ENCODE measurements at regions not wholly inside any gene's neighbourhood (a gene's known extent, or its start where the extent isn't known, plus 50 kb on each side); places are given as distances from the start of the nearest gene placed in this dataset.
A peak's percentile ranks its signal among the peaks of the same experiment; 100 is the strongest.

DNA sequence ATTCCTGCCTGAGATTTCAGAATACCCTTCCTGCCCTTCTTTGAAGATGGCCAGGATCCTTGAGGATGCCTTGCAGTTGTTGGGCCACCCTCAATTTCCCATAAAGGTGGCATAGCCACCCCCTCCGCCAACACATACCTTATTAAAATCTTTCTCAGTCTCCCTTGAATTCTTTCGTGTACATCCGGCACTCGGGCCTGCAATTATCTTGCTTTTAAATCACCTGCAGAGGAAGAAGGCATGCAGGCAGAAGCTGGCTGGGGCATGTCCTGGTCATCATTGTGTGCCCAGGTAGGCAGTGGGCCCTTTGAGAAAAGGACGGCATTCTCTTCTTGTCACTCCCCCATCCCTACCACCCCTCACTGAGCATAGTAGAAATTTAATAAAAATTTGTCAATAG lies 189.5 kb upstream of the LYZL1 start:
- Mint-ChIP-seq H3K4me1 (ENCODE audit: low read depth) (peaks cover 33% of the 10 kb centered on the region), H3K9me3 (ENCODE audit: low read depth) (peaks cover 4% of the 10 kb centered on the region), H3K36me3 (ENCODE audit: insufficient read depth) (no peaks in the 10 kb centered on the region), H3K4me3 (ENCODE audit: low read depth) (no peak overlapping the region), H3K27ac (no peak overlapping the region), H3K27me3 (no peaks in the 10 kb centered on the region)
- no peak for DNase-seq (ENCODE audit: low spot score, unreplicated experiment)
- TF ChIP-seq, protein P1, sequence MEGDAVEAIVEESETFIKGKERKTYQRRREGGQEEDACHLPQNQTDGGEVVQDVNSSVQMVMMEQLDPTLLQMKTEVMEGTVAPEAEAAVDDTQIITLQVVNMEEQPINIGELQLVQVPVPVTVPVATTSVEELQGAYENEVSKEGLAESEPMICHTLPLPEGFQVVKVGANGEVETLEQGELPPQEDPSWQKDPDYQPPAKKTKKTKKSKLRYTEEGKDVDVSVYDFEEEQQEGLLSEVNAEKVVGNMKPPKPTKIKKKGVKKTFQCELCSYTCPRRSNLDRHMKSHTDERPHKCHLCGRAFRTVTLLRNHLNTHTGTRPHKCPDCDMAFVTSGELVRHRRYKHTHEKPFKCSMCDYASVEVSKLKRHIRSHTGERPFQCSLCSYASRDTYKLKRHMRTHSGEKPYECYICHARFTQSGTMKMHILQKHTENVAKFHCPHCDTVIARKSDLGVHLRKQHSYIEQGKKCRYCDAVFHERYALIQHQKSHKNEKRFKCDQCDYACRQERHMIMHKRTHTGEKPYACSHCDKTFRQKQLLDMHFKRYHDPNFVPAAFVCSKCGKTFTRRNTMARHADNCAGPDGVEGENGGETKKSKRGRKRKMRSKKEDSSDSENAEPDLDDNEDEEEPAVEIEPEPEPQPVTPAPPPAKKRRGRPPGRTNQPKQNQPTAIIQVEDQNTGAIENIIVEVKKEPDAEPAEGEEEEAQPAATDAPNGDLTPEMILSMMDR (IDR thresholded peaks at IDR 0.05; ENCODE audit: unreplicated experiment): no peak

DNA sequence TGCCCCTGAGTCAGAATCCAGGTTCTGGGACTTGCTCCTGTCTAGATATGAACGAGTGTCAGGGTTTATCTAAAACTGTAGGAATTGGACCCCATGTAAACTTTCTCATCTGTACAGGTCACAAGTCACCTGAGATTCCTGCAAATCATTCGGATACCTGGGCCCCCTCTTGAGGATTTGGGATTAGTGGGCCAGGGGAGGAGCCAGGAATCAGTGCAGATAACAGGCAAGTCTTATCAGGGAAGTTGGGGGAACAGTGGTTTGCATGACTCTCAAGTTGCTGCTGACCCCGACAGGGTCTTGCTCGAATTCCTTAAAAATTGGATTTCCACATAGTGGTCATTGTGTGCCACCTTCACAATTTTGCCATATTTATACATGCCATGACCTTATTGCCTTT lies 188.4 kb upstream of the LYZL1 start:
- TF ChIP-seq, protein P1 (IDR thresholded peaks at IDR 0.05; ENCODE audit: unreplicated experiment): no peak
- H3K36me3 Mint-ChIP-seq (ENCODE audit: insufficient read depth): no peaks in the 10 kb centered on the region
- H3K9me3 Mint-ChIP-seq (ENCODE audit: low read depth): peaks cover 4% of the 10 kb centered on the region
- H3K27me3 Mint-ChIP-seq: no peaks in the 10 kb centered on the region
- DNase-seq (ENCODE audit: low spot score, unreplicated experiment): no peak
- peaks cover 43% of the 10 kb centered on the region for H3K4me1 Mint-ChIP-seq (ENCODE audit: low read depth)
- H3K4me3 Mint-ChIP-seq (ENCODE audit: low read depth): no peak overlapping the region
- no peak overlapping the region for H3K27ac Mint-ChIP-seq

DNA sequence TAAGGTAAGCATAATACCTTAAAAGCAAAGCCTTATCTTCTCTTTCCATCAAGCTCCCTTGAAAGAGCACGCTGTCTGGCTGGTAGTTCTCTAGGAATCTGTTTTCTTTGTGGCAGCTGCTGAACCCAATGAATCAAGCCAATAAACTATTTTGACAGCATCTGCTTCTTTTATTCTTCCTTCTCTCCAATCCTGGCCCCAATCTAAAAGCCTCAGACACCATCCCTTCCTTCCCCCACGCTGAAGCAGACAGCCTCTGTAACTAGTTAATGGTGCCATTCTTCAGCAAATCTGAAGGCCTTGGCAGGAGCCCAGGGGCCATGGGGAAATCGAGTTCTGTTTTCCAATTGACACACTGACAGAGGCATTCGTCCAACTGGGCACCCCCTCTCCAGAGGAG lies 186.6 kb upstream of the LYZL1 start:
- Mint-ChIP-seq H3K4me3 (ENCODE audit: low read depth) (no peak overlapping the region), H3K36me3 (ENCODE audit: insufficient read depth) (no peaks in the 10 kb centered on the region), H3K9me3 (ENCODE audit: low read depth) (peaks cover 4% of the 10 kb centered on the region), H3K27me3 (no peaks in the 10 kb centered on the region), H3K27ac (peak overlapping the region; percentile 50), H3K4me1 (ENCODE audit: low read depth) (peaks cover 51% of the 10 kb centered on the region)
- TF ChIP-seq, protein P1 (IDR thresholded peaks at IDR 0.05; ENCODE audit: unreplicated experiment): no peak
- DNase-seq (ENCODE audit: low spot score, unreplicated experiment): no peak

DNA sequence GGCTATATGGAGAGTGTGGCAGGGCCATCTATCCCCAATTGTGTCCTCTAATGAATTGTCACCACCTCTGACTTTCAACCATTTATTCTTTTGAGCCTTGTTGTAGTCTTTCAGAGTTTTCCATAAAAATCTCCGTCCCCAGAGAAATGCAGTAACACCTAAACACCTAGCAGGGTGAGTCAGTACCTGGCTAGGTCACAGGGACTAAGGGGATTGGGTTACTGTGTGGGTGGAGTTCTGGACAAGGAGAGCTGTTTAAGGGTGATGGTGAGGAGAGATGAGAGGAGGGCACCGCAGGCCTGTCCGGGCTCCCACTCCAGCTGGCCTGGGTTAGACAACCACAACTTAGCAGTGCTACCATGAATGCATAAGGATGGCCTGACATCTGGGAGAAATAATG lies 186.2 kb upstream of the LYZL1 start:
- Mint-ChIP-seq H3K4me1 (ENCODE audit: low read depth) (peaks cover 51% of the 10 kb centered on the region), H3K36me3 (ENCODE audit: insufficient read depth) (no peaks in the 10 kb centered on the region), H3K27ac (peak overlapping the region; percentile 15), H3K27me3 (no peaks in the 10 kb centered on the region), H3K9me3 (ENCODE audit: low read depth) (peaks cover 4% of the 10 kb centered on the region), H3K4me3 (ENCODE audit: low read depth) (no peak overlapping the region)
- DNase-seq (ENCODE audit: low spot score, unreplicated experiment): no peak
- TF ChIP-seq, protein P1 (IDR thresholded peaks at IDR 0.05; ENCODE audit: unreplicated experiment): no peak

DNA sequence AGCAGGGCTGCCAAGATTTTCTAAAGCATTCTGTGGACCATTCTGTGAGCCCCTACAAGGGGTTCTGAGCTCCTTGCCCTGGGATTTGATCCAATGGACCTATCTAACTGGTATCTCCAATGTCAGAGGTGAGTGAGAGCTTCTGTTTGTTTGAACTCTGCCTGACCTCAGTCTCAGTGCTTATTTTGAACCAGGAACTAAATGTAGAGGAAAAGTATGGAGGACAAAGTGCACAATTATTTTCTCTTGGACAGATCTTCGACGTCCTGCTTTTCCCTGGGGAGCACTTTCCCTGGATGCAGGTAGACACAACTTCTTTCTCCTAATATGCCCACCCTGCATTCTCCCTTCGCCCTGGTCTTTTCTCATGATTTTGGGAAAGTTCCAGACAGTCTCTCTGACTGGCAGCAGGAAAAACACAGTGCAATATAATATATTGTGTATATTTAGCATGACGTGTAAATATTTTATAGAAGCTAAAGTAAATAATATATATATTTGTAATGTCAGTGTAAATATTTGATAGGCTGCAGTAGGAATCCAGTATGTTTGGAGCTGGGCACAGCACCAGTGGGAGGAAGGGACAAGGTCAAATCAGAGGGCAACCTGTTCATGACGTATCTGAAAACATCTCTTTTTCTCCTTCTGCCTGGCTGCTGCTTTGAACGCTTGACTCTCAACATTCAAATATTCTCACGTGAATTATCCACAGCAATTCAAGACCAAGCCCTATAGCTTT lies 184.0 kb upstream of the LYZL1 start:
- H3K4me3 Mint-ChIP-seq (ENCODE audit: low read depth): no peak overlapping the region
- peak overlapping the region; percentile 86 for H3K27ac Mint-ChIP-seq
- H3K36me3 Mint-ChIP-seq (ENCODE audit: insufficient read depth): no peaks in the 10 kb centered on the region
- H3K4me1 Mint-ChIP-seq (ENCODE audit: low read depth): peaks cover 49% of the 10 kb centered on the region
- H3K27me3 Mint-ChIP-seq: no peaks in the 10 kb centered on the region
- peaks cover 4% of the 10 kb centered on the region for H3K9me3 Mint-ChIP-seq (ENCODE audit: low read depth)
- no peak for DNase-seq (ENCODE audit: low spot score, unreplicated experiment)
- TF ChIP-seq, protein P1 (IDR thresholded peaks at IDR 0.05; ENCODE audit: unreplicated experiment): no peak

Measured in progenitor cell of endocrine pancreas (in vitro differentiated cells).